ENCODE measurements at regions not wholly inside any gene's neighbourhood (a gene's known extent, or its start where the extent isn't known, plus 50 kb on each side); places are given as distances from the start of the nearest gene placed in this dataset.

DNA sequence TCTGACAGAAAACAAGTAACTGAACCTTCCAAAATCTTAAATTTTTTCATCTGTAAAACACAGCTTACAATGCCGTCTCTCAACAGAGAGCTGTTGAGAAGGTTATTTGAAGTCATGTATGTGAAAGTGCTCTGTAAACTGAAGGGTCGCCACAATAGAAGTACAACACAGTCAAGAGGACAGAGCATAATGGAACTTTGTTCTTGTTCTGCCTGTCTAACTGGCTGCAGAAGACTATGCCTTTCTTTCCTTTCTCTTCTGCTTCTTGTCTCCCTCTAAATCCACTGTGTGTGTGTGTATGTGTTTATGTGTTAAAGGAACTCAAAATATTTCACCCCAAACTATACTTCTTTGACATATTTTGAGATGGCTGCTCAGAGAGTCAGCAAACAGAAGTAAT, 365.8 kb upstream of the RND3 start:
- TF ChIP-seq CTCF (IDR thresholded peaks at IDR 0.05) = no peak
- TF ChIP-seq POLR2AphosphoS5 (IDR thresholded peaks at IDR 0.05) = no peak
- no peak for TF ChIP-seq POLR2A (IDR thresholded peaks at IDR 0.05)

All from prostate gland (tissue), 2 donors.